Retinal pigment epithelial cell (primary cell): ENCODE measurements at regions not wholly inside any gene's neighbourhood (a gene's known extent, or its start where the extent isn't known, plus 50 kb on each side); places are given as distances from the start of the nearest gene placed in this dataset.
A peak's percentile ranks its signal among the peaks of the same experiment; 100 is the strongest.
"Not testable (repeated sequence)": the region's sequence is repeated elsewhere in the genome, so short reads cannot be mapped to it uniquely, and the experiment has no call there.

ENCODE experiments used
- DNase-seq: peaks from one replicate; pipeline ENCODE4 v3.0.0-alpha.2; 2010; ENCODE audit warnings: low read depth
- H3K4me3 ChIP-seq: 2 replicates; pipeline ENCODE4 v1.5.1; 2011; ENCODE audit warnings: mild to moderate bottlenecking, low read length, control low read depth, moderate library complexity
- CTCF ChIP-seq: conservative IDR thresholded peaks from 2 replicates; pipeline ENCODE4 v1.5.1; 2011; ENCODE audit warnings: low read depth, low read length, control low read depth, inconsistent platforms

GRCh38 chr20:43830883-43831282, 83.8 kb upstream of the TOX2 start:
- H3K4me3 ChIP-seq: no peak overlapping the region
- no peak for DNase-seq
- no peak for TF ChIP-seq CTCF

GRCh38 chr20:43829951-43830690, 84.5 kb upstream of the TOX2 start:
- DNase-seq: no peak
- H3K4me3 ChIP-seq: no peak overlapping the region
- TF ChIP-seq CTCF: no peak

GRCh38 chr20:43827940-43828562, 86.6 kb upstream of the TOX2 start:
- no peak for DNase-seq
- no peak overlapping the region for H3K4me3 ChIP-seq
- TF ChIP-seq CTCF: no peak

- H3K4me3 ChIP-seq, DNase-seq: not testable (repeated sequence)
These were observed 87.7 kb upstream of the TOX2 start for GRCh38 chr20:43826943-43827342.

- no peak for TF ChIP-seq CTCF
- no peak for DNase-seq
- H3K4me3 ChIP-seq: no peak overlapping the region
These were observed 89.1 kb upstream of the TOX2 start for GRCh38 chr20:43825581-43825980.

GRCh38 chr20:43825051-43825402, 89.6 kb upstream of the TOX2 start:
- H3K4me3 ChIP-seq: no peak overlapping the region
- no peak for TF ChIP-seq CTCF
- DNase-seq: no peak

- no peak for TF ChIP-seq CTCF
- no peak overlapping the region for H3K4me3 ChIP-seq
- DNase-seq: peak; percentile 6
These were observed 90.2 kb upstream of the TOX2 start for GRCh38 chr20:43824309-43825050.
